ENCODE measurements at regions not wholly inside any gene's neighbourhood (a gene's known extent, or its start where the extent isn't known, plus 50 kb on each side); places are given as distances from the start of the nearest gene placed in this dataset.

DNA sequence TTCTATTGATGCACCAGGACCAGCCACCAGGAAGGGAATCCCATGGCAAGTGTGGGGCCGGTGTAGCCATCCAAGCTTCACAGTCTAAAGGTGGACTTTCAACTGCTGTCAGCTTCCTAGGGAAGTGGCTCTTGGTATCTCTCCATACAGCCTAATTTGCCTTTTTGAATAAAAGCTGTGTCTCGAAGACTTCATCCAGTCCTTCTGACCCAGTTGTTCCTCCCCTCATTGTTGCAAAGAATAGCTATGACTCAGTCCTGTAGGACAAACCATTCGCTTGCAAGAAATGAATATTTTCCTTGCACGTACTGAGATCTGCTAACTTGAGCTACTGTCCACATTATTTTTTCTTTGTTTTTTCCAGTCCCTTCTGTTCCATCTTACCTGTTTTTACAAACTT lies 145.1 kb upstream of the CTSO start:
- Histone ChIP-seq H3F3A (replicated peaks; ENCODE audit: low read depth) (no peaks in the 10 kb centered on the region), H3K27ac (ENCODE audit: low read depth) (no peak overlapping the region), H2AFZ (no peak overlapping the region), H3K4me2 (no peak overlapping the region), H3K27me3 (ENCODE audit: insufficient read depth) (no peaks in the 10 kb centered on the region), H3K4me1 (ENCODE audit: insufficient read depth) (no peaks in the 10 kb centered on the region), H3K4me3 (no peak overlapping the region), H3K9me2 (ENCODE audit: insufficient read depth) (no peaks in the 10 kb centered on the region), H3K36me3 (ENCODE audit: insufficient read depth) (no peaks in the 10 kb centered on the region), H4K20me1 (replicated peaks; ENCODE audit: insufficient read depth) (no peaks in the 10 kb centered on the region), H3K79me2 (replicated peaks; ENCODE audit: insufficient read depth) (no peaks in the 10 kb centered on the region)
- no peak overlapping the region for H3K4me3 Mint-ChIP-seq
- TF ChIP-seq EZH2 (IDR thresholded peaks at IDR 0.05; ENCODE audit: low read depth, unreplicated experiment): no peak
- TF ChIP-seq JUNB (IDR thresholded peaks at IDR 0.05; ENCODE audit: unreplicated experiment): no peak
- TF ChIP-seq NANOG (IDR thresholded peaks at IDR 0.05; ENCODE audit: borderline replicate concordance): no peak
- TF ChIP-seq STAT1 (IDR thresholded peaks at IDR 0.05; ENCODE audit: unreplicated experiment): no peak
- no peak for TF ChIP-seq ZNF114 (CRISPR knock-in tag; IDR thresholded peaks at IDR 0.05)
- H3K36me3 Mint-ChIP-seq (ENCODE audit: low read depth): no peaks in the 10 kb centered on the region
- no peaks in the 10 kb centered on the region for H3K9me3 Mint-ChIP-seq
- H3K4me1 Mint-ChIP-seq: peaks cover 4% of the 10 kb centered on the region; the same call in 2 of the 3 replicates
- ATAC-seq: no peak
- H3K27ac Mint-ChIP-seq: no peak overlapping the region; the same call in 1 of the 2 replicates
- no peaks in the 10 kb centered on the region for H3K27me3 Mint-ChIP-seq (ENCODE audit: insufficient read depth, low read depth, poor library complexity)
- no peak for DNase-seq (ENCODE audit: low spot score)

GRCh38 chr4:156085100-156085499 lies 131.4 kb upstream of the CTSO start:
- Histone ChIP-seq H3K27me3 (ENCODE audit: insufficient read depth) (no peaks in the 10 kb centered on the region), H3K36me3 (ENCODE audit: insufficient read depth) (no peaks in the 10 kb centered on the region), H2AFZ (no peak overlapping the region), H3K4me2 (no peak overlapping the region), H3K79me2 (replicated peaks; ENCODE audit: insufficient read depth) (no peaks in the 10 kb centered on the region), H4K20me1 (replicated peaks; ENCODE audit: insufficient read depth) (no peaks in the 10 kb centered on the region), H3K4me3 (no peak overlapping the region), H3K9me2 (ENCODE audit: insufficient read depth) (no peaks in the 10 kb centered on the region), H3F3A (replicated peaks; ENCODE audit: low read depth) (no peaks in the 10 kb centered on the region), H3K4me1 (ENCODE audit: insufficient read depth) (no peaks in the 10 kb centered on the region), H3K27ac (ENCODE audit: low read depth) (no peak overlapping the region)
- H3K9me3 Mint-ChIP-seq: no peaks in the 10 kb centered on the region
- ATAC-seq: no peak
- H3K4me1 Mint-ChIP-seq: no peaks in the 10 kb centered on the region
- no peak for DNase-seq (ENCODE audit: low spot score)
- H3K27ac Mint-ChIP-seq: no peak overlapping the region
- TF ChIP-seq REST (IDR thresholded peaks at IDR 0.05; ENCODE audit: unreplicated experiment) (no peak), EZH2phosphoT487 (IDR thresholded peaks at IDR 0.05; ENCODE audit: unreplicated experiment) (no peak), POLR2AphosphoS5 (IDR thresholded peaks at IDR 0.05; ENCODE audit: low read depth) (no peak), ZNF114 (CRISPR knock-in tag; IDR thresholded peaks at IDR 0.05) (no peak), NANOG (IDR thresholded peaks at IDR 0.05; ENCODE audit: borderline replicate concordance) (no peak), EZH2 (IDR thresholded peaks at IDR 0.05; ENCODE audit: low read depth, unreplicated experiment) (no peak), CTCF (conservative IDR thresholded peaks at IDR 0.05; ENCODE audit: low read depth in 2 of 2) (no peak), ZNF331 (CRISPR knock-in tag; IDR thresholded peaks at IDR 0.05; ENCODE audit: low read depth) (no peak)
- TF ChIP-seq, protein P1, sequence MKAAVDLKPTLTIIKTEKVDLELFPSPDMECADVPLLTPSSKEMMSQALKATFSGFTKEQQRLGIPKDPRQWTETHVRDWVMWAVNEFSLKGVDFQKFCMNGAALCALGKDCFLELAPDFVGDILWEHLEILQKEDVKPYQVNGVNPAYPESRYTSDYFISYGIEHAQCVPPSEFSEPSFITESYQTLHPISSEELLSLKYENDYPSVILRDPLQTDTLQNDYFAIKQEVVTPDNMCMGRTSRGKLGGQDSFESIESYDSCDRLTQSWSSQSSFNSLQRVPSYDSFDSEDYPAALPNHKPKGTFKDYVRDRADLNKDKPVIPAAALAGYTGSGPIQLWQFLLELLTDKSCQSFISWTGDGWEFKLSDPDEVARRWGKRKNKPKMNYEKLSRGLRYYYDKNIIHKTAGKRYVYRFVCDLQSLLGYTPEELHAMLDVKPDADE (IDR thresholded peaks at IDR 0.05): no peak
- H3K27me3 Mint-ChIP-seq (ENCODE audit: insufficient read depth, low read depth, poor library complexity): no peaks in the 10 kb centered on the region
- no peaks in the 10 kb centered on the region for H3K36me3 Mint-ChIP-seq (ENCODE audit: low read depth)
- no peak overlapping the region for H3K4me3 Mint-ChIP-seq

All from GM23338 (cell line).